ENCODE measurements at regions not wholly inside any gene's neighbourhood (a gene's known extent, or its start where the extent isn't known, plus 50 kb on each side); places are given as distances from the start of the nearest gene placed in this dataset.

DNA sequence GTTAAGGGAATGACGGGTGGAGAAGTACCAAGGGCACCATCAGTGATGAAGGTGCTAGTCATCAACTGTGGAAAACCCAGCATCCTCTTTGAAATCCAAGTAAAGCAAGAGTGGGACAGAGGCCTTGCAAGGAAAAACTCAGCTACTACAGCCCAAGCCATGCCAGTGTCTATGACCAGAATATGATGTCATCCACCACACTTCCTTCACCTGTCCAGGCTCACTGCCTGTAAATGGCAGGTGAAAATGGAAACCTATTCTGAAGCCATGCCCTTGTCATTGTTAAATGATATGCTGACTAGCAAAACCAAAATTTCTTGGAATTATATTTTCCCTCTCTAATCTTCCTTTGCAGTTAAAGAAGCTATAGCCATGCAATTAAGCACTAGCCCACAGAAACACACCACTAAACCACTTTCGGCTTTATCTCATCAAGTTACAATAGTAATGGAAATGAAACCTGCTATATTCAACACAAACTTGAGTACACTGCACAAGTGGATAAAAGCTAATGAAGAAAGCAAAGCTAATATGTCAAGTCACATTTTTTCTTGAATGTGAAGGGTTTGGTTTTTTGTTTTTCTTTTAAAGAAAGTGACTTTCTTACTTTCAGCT is 96.3 kb upstream of the RALGPS2 start:
- Histone ChIP-seq H3K4me1 (ENCODE audit: control insufficient read depth in 1 of 2, insufficient read depth in 2 of 2, low read length in 2 of 2) (no peaks in the 10 kb centered on the region), H3K36me3 (replicated peaks in 1 of 2; ENCODE audit: control insufficient read depth in 1 of 2, insufficient read depth in 2 of 2, low read length in 2 of 2) (no peaks in the 10 kb centered on the region), H2AFZ (ENCODE audit: insufficient read depth, low read depth, low read length, poor library complexity, severe bottlenecking) (no peak overlapping the region), H3K9me3 (replicated peaks in 1 of 2; ENCODE audit: control insufficient read depth in 1 of 2, insufficient read depth in 1 of 2, low read length in 2 of 2) (no peaks in the 10 kb centered on the region), H3K79me2 (ENCODE audit: insufficient read depth, low read length) (no peaks in the 10 kb centered on the region), H3K4me2 (replicated peaks; ENCODE audit: extremely low read depth, low read length, poor library complexity, severe bottlenecking) (no peak overlapping the region), H3K4me3 (replicated peaks in 1 of 3; ENCODE audit: low read depth in 2 of 3, low read length in 3 of 3) (no peak overlapping the region), H3K27me3 (ENCODE audit: control insufficient read depth in 2 of 2, insufficient read depth in 2 of 2, low read length in 2 of 2) (no peaks in the 10 kb centered on the region), H3K9ac (ENCODE audit: insufficient read depth, low read length, poor library complexity, severe bottlenecking) (no peak overlapping the region), H4K20me1 (ENCODE audit: insufficient read depth, low read length) (no peaks in the 10 kb centered on the region), H3K27ac (ENCODE audit: low read depth in 1 of 2, low read length in 2 of 2) (no peak overlapping the region)
- DNase-seq: no peak
- H3K36me3 Mint-ChIP-seq: no peaks in the 10 kb centered on the region
- H3K9me3 Mint-ChIP-seq: peaks cover 0 to 3% (median 0%) of the 10 kb centered on the region in 7 donors
- H3K4me3 Mint-ChIP-seq: no peak overlapping the region
- no peak overlapping the region for H3K27ac Mint-ChIP-seq
- intact Hi-C loops (cut with micrococcal nuclease): no loop called here
- H3K27me3 Mint-ChIP-seq (ENCODE audit: low read depth in 3 of 3): peaks cover 0 to 3% (median 0%) of the 10 kb centered on the region in 3 donors
- TF ChIP-seq, protein P1, sequence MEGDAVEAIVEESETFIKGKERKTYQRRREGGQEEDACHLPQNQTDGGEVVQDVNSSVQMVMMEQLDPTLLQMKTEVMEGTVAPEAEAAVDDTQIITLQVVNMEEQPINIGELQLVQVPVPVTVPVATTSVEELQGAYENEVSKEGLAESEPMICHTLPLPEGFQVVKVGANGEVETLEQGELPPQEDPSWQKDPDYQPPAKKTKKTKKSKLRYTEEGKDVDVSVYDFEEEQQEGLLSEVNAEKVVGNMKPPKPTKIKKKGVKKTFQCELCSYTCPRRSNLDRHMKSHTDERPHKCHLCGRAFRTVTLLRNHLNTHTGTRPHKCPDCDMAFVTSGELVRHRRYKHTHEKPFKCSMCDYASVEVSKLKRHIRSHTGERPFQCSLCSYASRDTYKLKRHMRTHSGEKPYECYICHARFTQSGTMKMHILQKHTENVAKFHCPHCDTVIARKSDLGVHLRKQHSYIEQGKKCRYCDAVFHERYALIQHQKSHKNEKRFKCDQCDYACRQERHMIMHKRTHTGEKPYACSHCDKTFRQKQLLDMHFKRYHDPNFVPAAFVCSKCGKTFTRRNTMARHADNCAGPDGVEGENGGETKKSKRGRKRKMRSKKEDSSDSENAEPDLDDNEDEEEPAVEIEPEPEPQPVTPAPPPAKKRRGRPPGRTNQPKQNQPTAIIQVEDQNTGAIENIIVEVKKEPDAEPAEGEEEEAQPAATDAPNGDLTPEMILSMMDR (IDR thresholded peaks at IDR 0.05): no peak
- 100% methylated on average over 1 of the region's 2 CpGs for WGBS (ENCODE audit: insufficient coverage)
- peaks cover 3% of the 10 kb centered on the region for H3K4me1 Mint-ChIP-seq

DNA sequence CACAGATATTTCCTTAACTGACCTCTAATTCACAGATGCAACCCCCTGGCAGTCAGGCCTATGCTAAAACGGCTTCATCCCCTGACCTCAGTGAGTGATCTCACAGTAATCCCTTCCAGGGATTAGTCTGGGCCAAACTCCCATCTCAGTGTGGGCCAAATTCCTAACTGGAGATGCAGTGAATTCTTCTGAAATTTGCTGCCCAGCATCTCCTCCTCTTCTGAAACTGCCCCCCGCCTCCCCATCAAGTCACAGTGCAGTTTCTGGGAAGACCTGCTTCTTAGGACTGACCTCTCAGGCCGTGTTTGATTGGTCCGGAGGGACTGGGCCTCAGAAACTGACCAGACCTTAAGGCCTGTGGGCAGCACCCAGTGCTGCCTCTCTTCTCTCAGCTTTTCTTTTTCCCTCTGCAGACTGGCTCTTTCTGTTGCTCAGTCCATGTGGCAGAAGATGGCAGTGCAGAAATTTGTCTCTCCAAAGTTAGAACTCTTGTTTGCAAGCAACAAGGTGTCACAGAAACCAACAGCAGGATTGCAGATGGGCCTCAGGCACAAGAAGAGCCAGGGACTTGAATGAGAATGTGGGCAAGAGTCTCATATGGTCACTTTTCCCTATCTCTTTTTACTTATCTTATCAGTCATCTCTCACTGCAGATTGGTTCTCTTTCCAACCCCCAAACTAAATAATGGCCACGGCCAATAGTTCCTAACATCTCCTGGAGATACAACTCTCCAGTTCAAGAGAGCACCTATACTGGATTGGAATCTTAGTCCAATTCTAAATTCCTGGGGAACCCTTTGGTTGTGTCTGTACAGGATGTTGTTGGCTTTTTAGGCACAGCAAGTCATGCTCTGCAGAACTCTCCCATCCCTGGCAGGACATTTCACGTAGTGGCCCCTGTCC is 95.5 kb upstream of the RALGPS2 start:
- Mint-ChIP-seq H3K27ac (no peak overlapping the region), H3K4me1 (peaks cover 3% of the 10 kb centered on the region)

More for the DNA sequence above, 95.5 kb upstream of the RALGPS2 start:
- Histone ChIP-seq H3K4me3 (replicated peaks in 1 of 3; ENCODE audit: low read depth in 2 of 3, low read length in 3 of 3) (no peak overlapping the region), H3K27ac (ENCODE audit: low read depth in 1 of 2, low read length in 2 of 2) (no peak overlapping the region), H3K4me2 (replicated peaks; ENCODE audit: extremely low read depth, low read length, poor library complexity, severe bottlenecking) (no peak overlapping the region), H3K79me2 (ENCODE audit: insufficient read depth, low read length) (no peaks in the 10 kb centered on the region), H2AFZ (ENCODE audit: insufficient read depth, low read depth, low read length, poor library complexity, severe bottlenecking) (no peak overlapping the region), H3K9me3 (replicated peaks in 1 of 2; ENCODE audit: control insufficient read depth in 1 of 2, insufficient read depth in 1 of 2, low read length in 2 of 2) (no peaks in the 10 kb centered on the region), H3K4me1 (ENCODE audit: control insufficient read depth in 1 of 2, insufficient read depth in 2 of 2, low read length in 2 of 2) (no peaks in the 10 kb centered on the region), H4K20me1 (ENCODE audit: insufficient read depth, low read length) (no peaks in the 10 kb centered on the region), H3K9ac (ENCODE audit: insufficient read depth, low read length, poor library complexity, severe bottlenecking) (no peak overlapping the region), H3K36me3 (replicated peaks in 1 of 2; ENCODE audit: control insufficient read depth in 1 of 2, insufficient read depth in 2 of 2, low read length in 2 of 2) (no peaks in the 10 kb centered on the region), H3K27me3 (ENCODE audit: control insufficient read depth in 2 of 2, insufficient read depth in 2 of 2, low read length in 2 of 2) (no peaks in the 10 kb centered on the region)
- Mint-ChIP-seq H3K4me3 (no peak overlapping the region), H3K27me3 (ENCODE audit: low read depth in 3 of 3) (peaks cover 0 to 3% (median 0%) of the 10 kb centered on the region in 3 donors), H3K9me3 (peaks cover 0 to 3% (median 0%) of the 10 kb centered on the region in 7 donors), H3K36me3 (no peaks in the 10 kb centered on the region)
- intact Hi-C loops (cut with micrococcal nuclease): no loop called here
- TF ChIP-seq, protein P1 (IDR thresholded peaks at IDR 0.05): no peak
- WGBS (ENCODE audit: insufficient coverage): 94% methylated on average over 3 of the region's 6 CpGs
- no peak for DNase-seq
